Left renal pelvis (tissue), 4 donors: ENCODE measurements at regions not wholly inside any gene's neighbourhood (a gene's known extent, or its start where the extent isn't known, plus 50 kb on each side); places are given as distances from the start of the nearest gene placed in this dataset.
"Not testable (repeated sequence)": the region's sequence is repeated elsewhere in the genome, so short reads cannot be mapped to it uniquely, and the experiment has no call there.

Experiments used
- DNase-seq, 4 donors: peaks; one replicate each; pipeline ENCODE4 v3.0.0-alpha.2; 2013; ENCODE audit warnings: low read depth in 4 of 4, low spot score in 3 of 4

GRCh38 chr7:16933296-16934279 lies 51.8 kb upstream of the AGR3 start:
- DNase-seq = no peak

- DNase-seq = no peak
These were observed 53.0 kb upstream of the AGR3 start for GRCh38 chr7:16934722-16935340.

GRCh38 chr7:16935341-16935735 lies 53.6 kb upstream of the AGR3 start:
- no peak for DNase-seq

GRCh38 chr7:16936626-16937422 lies 55.0 kb upstream of the AGR3 start:
- no peak for DNase-seq

GRCh38 chr7:16939161-16939560 lies 57.4 kb upstream of the AGR3 start:
- DNase-seq = no peak

GRCh38 chr7:16940776-16941175 lies 59.0 kb upstream of the AGR3 start:
- DNase-seq = no peak

GRCh38 chr7:16942929-16943509 lies 61.2 kb upstream of the AGR3 start:
- DNase-seq = no peak

- DNase-seq = no peak
These were observed 63.2 kb upstream of the AGR3 start for GRCh38 chr7:16944936-16945335.

GRCh38 chr7:16945372-16945771 lies 63.6 kb upstream of the AGR3 start:
- no peak for DNase-seq

- not testable (repeated sequence) for DNase-seq
These were observed 66.3 kb upstream of the AGR3 start for GRCh38 chr7:16948110-16948509.

GRCh38 chr7:16951483-16952080 lies 69.8 kb upstream of the AGR3 start:
- DNase-seq = no peak

- DNase-seq = no peak
These were observed 72.5 kb upstream of the AGR3 start for GRCh38 chr7:16954321-16954720.

GRCh38 chr7:16958724-16959123 lies 76.9 kb upstream of the AGR3 start:
- no peak for DNase-seq

- no peak for DNase-seq
These were observed 78.7 kb upstream of the AGR3 start for GRCh38 chr7:16960337-16960965.

GRCh38 chr7:16961641-16962040 lies 79.9 kb upstream of the AGR3 start:
- no peak for DNase-seq

- no peak for DNase-seq
These were observed 81.3 kb upstream of the AGR3 start for GRCh38 chr7:16963044-16963443.

GRCh38 chr7:16965697-16966096 lies 83.9 kb upstream of the AGR3 start:
- DNase-seq = not testable (repeated sequence)

GRCh38 chr7:16967300-16967811 lies 85.6 kb upstream of the AGR3 start:
- DNase-seq = no peak

GRCh38 chr7:16970732-16971482 lies 89.1 kb upstream of the AGR3 start:
- DNase-seq = no peak
